HG03196 (cell line): ENCODE measurements at regions not wholly inside any gene's neighbourhood (a gene's known extent, or its start where the extent isn't known, plus 50 kb on each side); places are given as distances from the start of the nearest gene placed in this dataset.

Experiments
- ATAC-seq: cut with Tn5 transposase; IDR thresholded peaks from one replicate; pipeline ENCODE4 v1.9.1; 2021; ENCODE audit not compliant: unreplicated experiment

DNA sequence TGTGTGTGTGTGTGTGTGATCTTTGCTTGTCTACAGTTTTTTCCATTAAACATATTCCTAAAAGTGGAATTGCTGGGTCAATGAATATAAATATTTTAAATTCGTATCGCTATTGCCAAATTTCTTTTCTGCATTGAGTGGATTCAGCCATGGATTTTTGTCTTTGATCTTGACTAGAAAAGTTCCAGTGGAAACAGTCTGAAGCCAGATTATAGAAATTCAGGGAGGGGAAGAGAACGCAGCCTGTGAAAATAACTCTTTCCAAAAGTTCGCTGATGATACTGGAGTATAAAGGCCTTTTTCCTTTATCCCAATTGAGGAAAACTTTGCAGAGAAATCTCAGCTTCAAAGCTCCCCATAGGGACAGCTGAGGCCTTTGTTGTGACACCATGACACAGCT is 292.3 kb upstream of the CD180 start:
- ATAC-seq, result no peak

DNA sequence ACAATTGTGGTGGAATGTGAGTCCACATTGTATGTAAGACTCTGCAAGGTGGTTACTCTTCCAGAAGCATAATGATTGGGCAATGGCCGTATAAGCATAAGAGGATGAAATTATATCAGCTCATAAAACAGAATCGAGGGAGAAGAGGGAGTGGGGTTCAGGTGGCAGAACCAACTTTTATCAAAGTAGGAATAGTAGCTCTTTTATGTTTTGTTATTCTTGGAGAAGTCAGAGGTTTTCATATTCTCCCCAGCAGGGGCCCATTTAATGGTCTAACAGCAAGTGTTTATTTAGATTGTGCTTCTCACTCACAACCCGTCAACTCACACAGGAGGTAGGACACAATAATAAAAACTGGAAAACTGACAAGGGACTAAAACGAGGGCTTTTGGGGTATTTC is 291.3 kb upstream of the CD180 start:
- no peak for ATAC-seq

DNA sequence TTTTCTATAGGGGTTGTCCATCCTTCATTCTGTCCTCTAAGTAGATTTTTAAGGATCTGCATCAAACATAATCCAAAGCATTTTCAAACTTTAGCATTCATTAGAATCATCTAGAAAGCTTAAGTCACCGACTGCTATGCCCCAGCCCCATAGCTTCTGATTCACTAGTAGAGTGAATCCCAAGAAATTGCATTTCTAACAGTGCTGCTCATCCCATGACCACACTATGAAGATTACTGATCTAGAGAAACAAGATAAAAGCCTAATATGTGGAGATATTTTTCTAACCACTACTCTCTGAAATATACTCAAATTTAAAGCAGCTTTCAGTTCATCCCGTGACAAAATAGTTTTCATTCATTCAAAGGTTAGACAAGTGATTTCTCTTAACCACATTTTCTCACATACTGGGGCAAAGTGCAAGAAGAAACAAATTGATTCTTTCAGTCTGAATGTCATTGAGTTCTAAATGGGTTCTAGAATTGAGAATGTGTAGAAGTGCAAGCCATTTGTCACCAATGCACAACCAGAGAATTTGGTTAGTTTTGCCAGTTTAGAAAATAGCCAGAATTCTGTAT is 286.9 kb upstream of the CD180 start:
- no peak for ATAC-seq

DNA sequence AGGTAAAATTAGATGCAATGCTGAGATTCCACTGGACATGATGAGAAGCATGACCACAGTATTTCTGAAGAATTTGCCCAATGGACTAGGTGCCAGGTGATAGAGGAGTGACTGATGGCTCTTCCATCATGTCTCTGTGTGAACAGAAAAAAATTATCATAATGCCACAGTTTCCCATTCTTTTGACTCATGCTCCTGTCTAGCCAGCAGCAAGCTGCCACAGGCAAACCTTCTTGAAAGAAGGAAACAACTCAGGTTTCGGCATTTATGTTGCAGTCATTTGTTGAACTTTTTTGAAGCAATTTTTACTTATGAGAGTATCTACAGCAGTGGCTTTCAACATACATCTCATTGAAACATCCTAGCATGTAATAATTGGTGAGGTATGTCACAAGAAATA is 284.8 kb upstream of the CD180 start:
- ATAC-seq, result no peak

DNA sequence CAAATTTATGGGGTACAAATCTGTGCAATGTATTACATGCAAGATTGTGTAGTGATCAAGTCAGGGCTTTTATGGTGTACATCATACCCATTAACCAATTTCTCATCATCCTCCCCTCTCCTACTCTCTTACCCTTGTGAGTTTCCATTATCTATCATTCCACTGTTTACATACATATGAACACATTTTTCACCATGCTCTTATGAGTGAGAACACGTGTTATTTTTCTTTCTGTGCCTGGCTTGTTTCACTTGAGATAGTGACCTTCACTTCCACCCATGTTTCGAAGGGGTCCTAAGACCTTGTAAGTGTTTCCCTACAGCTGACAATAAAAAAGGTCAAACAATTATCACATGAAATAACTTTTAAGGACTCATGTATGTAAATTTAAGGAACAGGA is 281.7 kb upstream of the CD180 start:
- no peak for ATAC-seq

DNA sequence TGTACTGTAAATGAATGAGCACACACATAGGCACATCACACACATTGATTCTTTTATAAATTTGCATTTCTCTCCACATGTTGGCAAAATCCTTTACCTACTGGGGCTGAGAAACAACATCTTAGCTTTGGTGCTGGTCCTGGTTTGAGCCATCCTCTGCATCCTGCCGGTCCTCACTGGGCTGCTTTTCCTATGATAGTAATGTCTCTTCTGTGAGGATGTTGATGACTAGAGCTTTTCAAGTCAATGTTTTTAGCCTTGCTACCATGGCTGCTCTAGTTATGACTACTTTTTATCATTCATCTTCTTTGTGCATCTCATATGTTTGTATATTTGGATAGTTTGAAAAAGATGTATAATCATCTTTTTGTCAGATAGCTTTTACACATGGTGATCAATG is 280.4 kb upstream of the CD180 start:
- no peak for ATAC-seq

DNA sequence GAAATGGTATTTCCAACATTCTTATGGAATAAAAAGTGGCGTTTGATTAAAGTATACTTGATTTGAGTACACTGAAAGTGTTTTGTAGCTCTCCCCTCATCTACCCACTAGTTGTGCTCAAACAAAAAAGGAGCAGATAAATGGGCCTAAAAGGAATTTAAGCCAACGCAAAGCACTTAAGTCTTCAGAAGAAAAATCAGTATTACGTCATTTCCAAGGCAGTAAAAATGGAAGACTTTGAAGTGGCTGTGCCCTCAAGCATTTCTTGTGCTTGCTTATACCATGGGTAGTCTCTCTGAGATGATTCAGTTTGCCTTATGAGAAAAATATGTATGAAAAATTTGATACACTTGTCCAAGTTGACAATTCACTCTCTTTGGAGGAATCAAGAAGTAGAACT is 279.9 kb upstream of the CD180 start:
- ATAC-seq, result no peak

DNA sequence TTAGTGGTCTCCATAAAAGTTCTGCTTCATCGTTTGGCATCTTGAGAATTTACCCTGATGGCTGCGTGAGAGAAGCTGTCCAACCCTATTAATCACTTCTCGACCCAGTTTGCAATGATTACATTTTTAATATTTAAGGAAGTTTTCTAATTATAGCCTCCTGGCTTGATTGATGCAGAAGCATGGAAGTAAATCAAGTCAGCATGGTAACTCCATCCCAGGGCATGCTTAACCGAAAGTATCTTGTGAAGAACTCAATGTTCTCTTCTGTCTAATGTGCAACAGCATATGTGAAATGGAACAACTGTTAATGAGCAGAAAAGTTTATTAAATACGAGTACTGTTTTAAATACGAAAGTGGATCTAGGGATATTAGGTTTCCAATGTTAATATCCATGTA is 278.9 kb upstream of the CD180 start:
- no peak for ATAC-seq

DNA sequence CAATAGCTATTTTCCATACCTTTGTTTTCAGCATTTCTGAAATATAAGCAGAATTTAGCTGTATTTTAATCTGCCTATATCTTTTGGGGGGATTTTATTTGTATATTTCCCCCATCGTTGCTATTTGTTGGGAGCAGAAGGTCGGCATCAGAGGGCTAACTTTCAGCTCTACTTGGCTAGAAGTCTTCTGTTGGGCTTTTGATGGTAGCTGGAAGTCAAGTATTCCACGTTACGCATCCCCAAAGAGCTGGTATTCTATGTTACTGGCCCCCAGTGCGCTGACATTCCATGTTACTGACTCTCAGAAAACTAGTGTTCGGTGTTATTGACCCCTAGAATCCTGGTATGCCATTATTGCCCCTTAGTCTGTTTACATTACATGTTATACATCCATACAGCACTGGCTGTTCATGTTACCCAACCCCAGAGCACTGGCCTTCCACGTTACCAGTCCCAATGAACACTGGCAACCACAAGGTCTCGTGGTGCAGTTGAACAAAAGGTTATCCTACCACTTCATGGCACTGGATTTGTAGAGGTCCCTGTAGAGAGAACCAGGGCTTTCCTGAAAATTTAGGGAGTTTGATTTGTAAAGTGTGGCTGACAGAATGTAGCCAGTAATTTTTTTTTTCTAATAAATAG is 278.1 kb upstream of the CD180 start:
- ATAC-seq, result no peak

DNA sequence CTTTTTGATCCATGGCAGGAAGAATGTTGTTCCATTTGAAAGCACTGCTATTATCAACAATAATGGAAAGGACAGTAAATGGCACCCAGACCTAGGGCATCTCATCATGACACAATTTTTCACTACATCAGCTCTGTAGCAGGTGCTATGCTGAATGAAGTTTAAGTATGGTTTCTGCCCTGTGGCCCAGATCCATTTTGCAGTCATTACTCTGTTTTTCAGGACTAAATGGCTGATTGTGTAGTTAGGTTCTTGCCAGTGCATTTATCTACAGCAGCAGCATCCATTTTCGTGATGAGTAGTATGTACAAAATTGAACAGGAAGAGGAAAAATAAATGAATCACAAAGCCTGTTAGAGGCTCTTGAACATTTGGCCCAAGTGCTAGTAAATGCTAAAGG is 270.5 kb upstream of the CD180 start:
- no peak for ATAC-seq

DNA sequence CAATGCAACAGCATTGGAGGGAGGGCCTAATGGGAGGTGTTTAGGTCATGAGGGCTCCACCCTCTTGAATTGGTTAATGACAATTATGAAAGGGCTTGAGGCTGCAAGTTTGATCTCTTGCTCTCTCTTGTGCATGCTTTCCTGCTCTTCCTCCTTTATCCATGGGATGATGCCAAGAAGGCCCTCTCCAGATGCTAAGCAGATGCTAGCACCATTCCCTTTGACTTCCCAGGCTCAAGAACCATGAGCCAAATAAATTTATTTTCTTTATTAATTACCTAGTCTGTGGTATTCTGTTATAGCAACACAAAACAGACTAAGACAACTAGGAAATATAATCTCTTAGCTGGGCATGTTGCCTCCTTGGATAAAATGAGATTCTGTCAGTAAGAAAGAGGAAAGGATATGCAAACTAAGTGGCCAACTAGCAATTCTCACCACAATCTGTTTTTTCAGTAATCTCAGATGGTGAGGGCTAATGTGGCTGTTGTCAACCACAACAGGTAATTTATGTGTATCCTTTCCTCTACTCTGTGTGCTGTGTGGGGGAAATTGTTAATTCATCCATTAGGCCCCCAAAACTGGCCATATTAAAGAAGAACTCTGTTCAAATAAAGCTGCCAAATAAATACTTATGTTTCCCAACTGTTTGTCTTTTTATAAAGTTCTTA is 269.1 kb upstream of the CD180 start:
- ATAC-seq, result no peak

DNA sequence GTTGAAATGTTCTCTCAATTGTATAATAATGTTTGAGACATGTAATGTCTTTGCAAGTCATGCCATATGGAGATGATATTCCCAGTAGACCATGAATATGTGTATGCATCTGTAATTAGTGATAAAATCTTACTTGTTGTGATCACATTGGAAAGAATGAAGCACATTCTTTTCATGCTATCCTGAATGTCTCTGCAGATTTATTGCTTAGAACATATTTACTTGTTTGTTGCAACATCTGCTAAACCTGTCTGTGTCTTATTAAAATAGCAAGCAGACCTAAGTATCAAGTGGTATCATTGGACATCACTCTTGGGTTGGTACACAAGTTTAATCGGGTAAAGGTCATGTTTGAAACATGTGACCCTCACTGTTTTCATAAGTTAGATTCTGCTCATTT is 265.5 kb upstream of the CD180 start:
- ATAC-seq, result no peak

DNA sequence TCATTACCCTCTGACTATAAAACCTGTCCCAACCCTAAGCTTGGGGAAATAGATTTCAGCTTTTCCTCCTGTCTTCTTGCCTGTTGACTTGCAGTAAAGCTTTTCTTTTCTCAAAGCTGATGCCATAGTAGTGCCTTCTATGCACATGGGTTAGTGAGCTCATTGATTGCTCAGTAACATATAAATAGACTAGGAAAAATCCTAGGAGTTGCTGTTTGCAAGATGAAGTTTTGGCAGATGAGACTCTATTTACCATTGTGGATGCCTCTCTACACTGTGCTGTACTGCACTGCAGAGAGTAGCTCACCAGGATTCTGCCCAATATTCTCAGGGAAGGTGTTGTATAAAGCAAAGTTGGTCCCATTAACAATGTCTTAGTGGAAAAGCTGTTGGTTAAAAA is 262.7 kb upstream of the CD180 start:
- no peak for ATAC-seq

DNA sequence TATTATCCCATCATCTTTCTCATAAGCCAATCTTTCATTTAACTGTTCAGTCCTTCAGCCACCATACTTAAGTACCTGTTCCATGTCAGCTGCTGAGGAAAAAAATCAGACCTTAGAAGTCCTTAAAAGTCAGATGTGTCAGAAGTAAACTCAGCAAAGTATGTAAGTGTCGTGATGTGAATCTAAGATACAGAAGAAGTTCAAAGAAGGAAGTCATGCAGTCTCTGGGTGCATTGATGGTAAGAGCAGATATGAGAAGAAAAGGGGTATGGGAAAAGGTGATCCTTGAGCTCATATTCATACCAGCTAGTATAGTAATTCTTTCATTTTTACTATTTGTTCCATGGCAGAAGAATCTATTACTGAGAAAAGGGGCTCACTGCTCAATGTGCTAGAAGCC is 259.4 kb upstream of the CD180 start:
- ATAC-seq, result no peak

DNA sequence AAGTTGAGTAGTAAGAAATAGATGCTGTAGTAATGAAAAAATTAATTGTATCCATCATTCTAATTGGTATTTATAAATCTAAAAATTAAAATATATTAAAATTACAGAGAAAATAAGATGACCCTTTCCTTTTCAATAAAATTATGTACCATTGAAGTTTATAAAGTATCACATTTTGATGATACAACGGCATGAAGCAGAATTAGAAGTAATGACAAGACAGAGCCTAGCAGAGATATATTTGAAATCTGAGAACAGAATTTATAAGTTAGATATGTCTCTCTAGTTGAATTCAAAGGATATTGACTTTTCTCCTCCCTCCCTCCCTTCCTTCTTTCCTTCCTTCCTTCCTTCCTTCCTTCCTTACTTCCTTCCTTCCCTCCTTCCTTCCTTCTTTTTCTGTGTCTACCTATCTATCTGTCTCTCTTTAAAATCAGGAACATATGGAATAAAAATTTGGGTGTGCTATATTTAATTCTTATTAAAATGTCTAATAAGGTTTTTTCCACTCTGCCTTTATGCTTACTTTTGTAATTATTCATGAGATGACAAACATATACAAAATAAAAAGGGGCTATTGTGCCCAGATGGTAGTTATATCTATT is 258.5 kb upstream of the CD180 start:
- no peak for ATAC-seq

DNA sequence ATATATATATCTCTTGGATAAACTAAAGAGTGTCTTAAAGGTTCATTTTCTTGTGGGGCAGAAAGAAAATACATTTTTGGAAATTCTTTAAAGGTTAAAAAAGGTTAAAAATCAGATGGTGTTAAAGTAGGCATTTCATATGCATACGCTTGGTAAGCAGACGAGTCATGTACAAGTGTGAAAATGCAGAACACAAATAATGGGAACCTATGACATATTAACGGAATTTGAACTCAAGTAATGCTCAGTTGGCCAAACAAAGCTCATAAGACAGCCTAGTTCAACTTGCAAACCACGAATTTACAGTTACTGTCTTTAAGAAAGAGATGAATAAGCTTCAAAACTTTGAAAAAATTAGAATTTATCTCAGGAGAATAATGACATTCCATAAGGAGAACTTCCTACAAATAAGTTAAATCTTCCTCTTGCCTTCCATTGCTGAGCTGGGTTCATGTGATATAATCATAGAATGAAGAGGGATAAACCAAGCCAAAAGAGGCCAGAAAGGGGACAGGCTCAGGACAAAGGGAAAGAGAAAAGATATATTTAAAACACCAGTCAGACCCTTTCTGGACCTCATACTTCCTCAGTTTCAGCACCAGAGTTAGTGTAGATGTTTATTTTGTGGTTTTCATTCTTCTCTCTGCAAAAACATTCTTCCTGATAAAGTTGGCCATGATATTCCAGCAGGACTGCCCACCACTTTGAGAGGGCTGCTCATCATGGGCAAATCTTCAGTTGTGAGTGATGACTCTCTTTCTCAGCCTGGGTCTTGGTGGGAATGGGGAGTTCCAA is 256.7 kb upstream of the CD180 start:
- no peak for ATAC-seq

DNA sequence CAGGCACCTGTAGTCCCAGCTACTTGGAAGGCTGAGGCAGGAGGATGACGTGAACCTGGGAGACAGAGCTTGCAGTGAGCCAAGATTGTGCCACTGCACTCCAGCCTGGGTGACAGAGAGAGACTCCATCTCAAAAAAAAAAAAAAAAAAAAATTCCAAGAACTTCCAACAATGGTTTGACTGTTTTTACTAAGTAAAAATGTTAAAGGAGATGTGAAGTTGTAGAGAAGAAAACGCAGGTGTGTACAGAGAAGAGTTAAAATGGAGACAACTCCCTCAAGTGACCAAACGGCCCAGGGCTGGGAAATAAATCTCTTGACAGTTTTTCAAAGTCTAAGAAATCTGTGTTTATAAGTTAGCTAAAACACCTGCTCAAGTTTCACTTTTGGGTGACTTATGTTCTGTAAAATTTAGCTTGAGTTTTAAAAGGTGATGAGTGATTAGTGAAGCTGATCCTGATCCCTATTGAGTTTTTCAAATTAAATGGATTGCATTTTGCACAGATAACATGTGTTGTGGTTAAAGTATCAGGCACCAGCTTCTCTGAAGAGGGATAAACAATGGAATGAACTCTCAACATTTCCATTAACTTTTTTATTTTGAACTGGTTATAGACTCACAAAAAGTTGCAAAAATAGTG is 255.2 kb upstream of the CD180 start:
- no peak for ATAC-seq

DNA sequence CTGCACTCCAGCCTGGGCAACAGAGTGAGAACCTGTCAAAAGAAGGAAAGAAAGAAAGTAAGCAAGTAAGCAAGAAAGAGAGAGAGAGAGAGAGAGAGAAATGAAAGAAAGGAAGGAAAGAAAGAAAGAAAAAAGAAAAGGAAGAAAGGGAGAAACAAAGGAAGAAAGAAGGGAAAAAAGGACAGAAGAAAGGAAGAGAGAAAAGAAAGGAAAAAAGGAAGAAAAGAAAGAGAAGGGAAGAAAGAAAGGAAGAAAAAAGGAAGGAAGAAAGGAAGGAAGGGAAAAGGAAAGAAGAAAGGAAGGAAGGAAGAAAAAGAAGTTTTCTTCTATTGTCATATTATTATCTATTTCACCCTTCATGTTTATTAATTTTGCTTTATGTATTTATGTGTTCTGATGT is 251.1 kb upstream of the CD180 start:
- no peak for ATAC-seq

DNA sequence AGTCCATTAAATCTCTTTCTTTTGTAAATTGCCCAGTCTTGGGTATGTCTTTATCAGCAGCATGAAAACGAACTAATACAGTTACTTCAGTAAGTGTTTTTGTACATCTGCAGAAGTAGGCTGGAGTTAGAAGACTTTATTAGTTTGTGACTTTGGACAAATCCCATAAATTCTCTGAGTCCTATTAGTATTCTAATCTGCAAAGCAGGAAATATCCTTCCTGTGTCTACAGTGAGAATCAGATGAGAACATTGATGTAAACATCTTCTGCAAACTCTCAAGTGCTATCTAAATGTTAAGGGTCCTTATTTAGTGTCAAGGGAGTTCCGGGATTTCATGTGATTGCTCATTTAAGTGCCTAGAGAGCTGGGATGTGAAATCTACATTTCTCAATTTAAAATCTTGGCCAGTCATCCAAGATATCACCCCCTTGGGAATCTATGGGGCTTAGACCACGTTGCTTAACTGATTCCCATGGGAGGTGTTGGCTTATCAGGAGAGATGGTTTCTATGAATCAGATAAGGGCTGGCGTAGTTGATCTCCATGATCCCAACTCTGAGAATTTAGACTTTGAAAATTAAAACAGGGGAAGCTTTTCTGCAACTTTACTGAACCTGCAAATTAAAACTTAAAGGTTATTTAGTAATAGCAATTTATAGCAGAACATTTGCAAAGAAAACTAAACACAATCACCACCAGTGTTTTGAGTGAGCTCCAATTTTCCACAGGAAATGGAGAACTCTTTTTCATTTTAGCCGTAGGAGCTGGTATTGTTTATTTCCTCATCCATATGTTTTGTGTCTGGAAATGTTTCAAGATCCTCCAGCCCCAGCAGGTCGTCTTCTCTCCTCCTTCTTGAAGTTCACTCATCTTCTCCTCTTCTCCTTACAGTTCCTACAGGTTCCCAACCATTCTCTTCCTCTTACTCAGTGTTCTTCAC is 241.6 kb upstream of the CD180 start:
- ATAC-seq, result no peak

DNA sequence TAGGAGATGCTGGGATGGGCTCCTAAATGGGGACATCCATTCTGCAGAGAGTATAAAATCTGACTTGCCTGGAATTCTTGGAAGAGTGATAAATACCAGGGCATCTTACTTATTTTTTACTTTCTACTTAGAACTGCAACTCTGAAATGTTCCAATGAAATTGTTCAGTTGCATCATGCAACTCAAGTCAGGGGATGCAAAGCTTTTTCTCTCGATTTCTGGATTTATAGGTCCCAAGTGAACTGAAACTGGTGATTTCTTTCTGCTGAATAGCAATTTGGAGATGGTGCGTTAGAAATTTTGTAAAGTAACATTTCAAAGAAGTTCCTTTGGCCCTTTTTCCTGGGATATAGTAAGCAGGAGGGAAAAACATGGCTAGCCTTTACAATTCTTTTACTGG is 238.4 kb upstream of the CD180 start:
- no peak for ATAC-seq
